NCI-H128 (cell line): ENCODE measurements at regions not wholly inside any gene's neighbourhood (a gene's known extent, or its start where the extent isn't known, plus 50 kb on each side); places are given as distances from the start of the nearest gene placed in this dataset.

Source experiments
- DNase-seq: peaks from one replicate; lab custom pipeline; 2025; ENCODE audit not compliant: unreplicated experiment; lab: John Stamatoyannopoulos, UW

DNA sequence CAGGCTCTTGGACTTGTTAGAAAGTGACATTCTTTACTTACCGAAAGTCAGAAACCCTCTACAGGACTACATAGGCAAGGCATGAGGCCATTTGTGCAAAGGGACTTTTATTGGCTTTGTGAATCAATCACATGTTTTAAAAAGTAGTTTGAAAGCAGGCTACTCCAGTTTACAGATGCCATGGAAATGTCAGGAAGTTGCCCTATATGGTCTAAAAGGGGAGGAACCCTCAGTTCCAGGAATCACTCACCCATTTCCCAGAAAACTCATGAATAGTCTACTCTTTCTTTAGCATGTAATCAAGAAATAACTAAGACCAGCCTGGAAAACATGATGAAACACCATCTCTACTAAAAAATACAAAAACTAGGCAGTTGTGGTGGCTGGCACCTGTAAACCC is 51.0 kb upstream of the MKRN3 start:
- DNase-seq: no peak

DNA sequence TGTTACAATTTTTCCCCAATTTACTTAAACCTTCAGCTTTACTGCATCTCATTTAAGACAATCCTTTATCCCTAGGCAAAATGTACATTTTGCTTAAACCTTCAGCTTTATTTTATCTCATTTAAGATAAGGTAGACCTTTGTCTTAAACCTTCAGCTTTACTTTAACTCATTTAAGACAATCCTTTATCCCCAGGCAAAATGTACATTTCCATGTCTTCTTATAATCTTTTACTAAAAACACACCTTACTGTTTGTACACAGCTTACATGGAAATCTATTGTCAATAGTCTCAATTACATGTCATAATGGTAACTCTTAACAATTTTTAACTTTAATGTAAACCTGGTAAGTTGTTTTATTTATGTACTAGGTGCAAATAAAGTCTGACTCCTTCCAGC is 58.7 kb upstream of the MKRN3 start:
- no peak for DNase-seq

DNA sequence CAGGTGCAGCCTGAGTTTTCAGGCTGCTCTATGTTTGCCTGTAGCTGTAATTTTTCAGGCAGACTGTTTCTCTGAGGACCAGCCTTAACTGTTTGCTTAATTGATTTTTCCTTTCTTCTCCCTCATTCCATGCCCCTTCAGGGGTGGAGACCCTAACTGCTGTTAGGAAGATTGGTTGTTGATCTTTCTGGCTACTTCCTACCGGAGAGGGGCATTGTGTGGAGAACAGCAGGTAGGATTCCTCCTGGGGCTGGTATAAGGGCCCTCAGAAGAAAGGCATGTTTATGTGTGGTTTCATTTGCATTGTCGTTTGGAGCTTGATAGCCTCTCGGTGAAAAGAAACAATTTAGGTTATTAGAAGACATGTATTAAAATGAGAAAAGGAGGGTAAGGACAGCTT is 56.9 kb upstream of the GOLGA6L2 start:
- DNase-seq: peak; percentile 55

DNA sequence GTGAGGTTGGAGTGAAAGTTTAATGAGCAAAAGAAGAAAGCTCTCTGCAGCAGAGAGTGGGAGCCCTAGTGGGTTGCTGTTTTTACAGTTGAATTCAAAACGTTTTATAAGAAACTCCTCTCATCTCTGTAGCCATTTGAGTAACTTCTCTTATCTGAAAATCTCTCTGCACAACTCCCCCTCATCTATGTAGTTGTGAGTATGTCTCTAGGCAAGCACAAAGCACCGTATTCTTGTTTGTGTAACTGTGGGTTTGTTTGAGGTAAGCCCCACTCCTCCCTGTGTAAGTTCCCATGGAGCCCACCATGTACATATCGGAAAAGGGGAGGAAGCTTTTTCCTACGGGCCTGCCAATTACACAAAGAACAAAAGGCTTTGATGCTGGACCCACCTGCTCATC is 56.5 kb upstream of the GOLGA6L2 start:
- DNase-seq: no peak

DNA sequence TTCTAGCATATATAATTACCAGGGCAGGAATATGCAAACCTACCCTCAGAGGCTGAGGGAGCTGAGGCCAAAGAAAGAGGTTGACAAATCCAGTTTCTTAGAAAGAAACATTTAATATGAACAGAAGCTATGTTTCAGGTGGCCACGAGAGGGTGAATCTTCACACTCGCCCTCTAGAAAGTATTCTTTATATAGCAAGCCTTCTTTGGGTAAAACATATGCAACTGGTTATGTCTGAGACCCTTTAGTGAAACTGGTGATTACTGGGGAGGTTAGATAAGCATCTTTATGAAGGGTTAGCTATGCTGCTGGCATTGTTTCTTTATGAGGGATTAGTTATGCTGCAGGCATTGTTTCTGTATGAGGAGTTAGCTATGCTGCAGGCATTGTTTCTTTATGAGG is 50.7 kb upstream of the GOLGA6L2 start:
- DNase-seq: no peak
